ENCODE measurements at regions not wholly inside any gene's neighbourhood (a gene's known extent, or its start where the extent isn't known, plus 50 kb on each side); places are given as distances from the start of the nearest gene placed in this dataset.

DNA sequence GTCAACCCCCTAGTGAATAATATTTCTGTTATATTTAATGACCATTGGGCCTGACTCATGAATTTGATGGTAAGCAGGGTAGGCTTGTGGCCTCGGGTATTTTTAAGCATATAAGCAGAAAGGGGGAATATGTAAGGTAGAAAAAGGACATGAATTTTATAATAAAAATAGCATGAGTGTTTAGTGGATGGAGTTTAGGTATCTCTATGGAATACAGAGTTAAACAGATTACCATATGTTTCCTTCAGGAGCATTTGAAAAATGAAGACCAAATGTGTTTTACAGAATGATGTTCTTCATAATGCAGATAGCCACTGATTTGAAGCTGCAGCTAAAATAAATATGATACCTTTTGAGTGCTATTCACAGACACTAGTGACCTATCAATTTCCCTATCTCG lies 191.7 kb upstream of the TSHZ2 start:
- H3K27ac Mint-ChIP-seq, result no peak overlapping the region
- H3K36me3 Mint-ChIP-seq (ENCODE audit: low read depth), result no peaks in the 10 kb centered on the region
- no peak overlapping the region for H3K4me3 Mint-ChIP-seq
- peaks cover 2% of the 10 kb centered on the region for H3K27me3 Mint-ChIP-seq (ENCODE audit: insufficient read depth)
- no peak for DNase-seq (ENCODE audit: low spot score)
- intact Hi-C loops (cut with micrococcal nuclease), result no loop called here
- H3K4me1 Mint-ChIP-seq (ENCODE audit: low read depth), result no peaks in the 10 kb centered on the region
- H3K9me3 Mint-ChIP-seq, result no peaks in the 10 kb centered on the region

DNA sequence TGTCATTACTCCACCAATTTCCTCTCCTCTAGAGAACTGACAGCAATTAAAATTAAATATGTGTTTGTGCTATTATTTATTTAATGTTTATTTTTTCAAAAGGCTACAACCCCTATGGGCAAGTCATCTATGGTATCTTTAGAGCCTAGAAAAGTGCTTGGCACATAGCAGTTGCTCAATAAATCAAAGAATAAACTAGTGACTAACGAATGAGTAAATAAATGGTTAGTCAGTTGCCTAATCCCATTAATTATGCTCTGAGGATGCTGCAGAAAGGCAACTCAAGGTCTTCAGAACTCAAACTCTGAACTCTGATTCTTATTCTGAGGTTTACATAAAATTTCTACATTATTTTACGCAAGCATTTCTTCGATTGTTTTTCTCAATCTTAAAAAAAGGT lies 193.0 kb upstream of the TSHZ2 start:
- no peaks in the 10 kb centered on the region for H3K36me3 Mint-ChIP-seq (ENCODE audit: low read depth)
- H3K9me3 Mint-ChIP-seq, result no peaks in the 10 kb centered on the region
- no peaks in the 10 kb centered on the region for H3K4me1 Mint-ChIP-seq (ENCODE audit: low read depth)
- intact Hi-C loops (cut with micrococcal nuclease), result loop anchor here (5.0 kb wide), 1 partner anchor 248 kb away; no protein-coding TSS in a partner anchor
- no peak for DNase-seq (ENCODE audit: low spot score)
- no peak overlapping the region for H3K27ac Mint-ChIP-seq
- H3K4me3 Mint-ChIP-seq, result no peak overlapping the region
- peaks cover 2% of the 10 kb centered on the region for H3K27me3 Mint-ChIP-seq (ENCODE audit: insufficient read depth)

DNA sequence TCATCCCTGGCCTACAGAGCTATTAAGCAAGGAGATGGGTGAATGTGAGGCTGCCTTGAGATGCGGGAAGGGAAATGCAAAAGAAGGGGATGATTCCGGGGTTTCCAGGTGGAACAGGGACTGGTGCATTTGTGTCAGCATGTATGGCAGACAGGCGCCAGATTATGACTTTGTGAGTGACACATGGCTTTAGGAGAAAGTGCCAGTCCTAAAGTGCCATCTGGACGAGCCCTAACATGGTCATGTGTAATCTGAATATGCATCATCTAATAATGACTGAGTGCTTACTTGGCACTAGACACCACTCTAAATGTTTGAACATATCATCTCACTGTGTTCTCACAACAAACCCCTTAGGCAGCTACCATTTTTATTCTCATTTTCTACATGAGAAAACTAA lies 195.0 kb upstream of the TSHZ2 start:
- Mint-ChIP-seq H3K4me1 (ENCODE audit: low read depth) (no peaks in the 10 kb centered on the region), H3K36me3 (ENCODE audit: low read depth) (no peaks in the 10 kb centered on the region), H3K4me3 (no peak overlapping the region), H3K27me3 (ENCODE audit: insufficient read depth) (peaks cover 2% of the 10 kb centered on the region), H3K27ac (no peak overlapping the region), H3K9me3 (no peaks in the 10 kb centered on the region)
- DNase-seq (ENCODE audit: low spot score), result no peak
- intact Hi-C loops (cut with micrococcal nuclease), result loop anchor here (5.0 kb wide), 1 partner anchor 250 kb away; no protein-coding TSS in a partner anchor

DNA sequence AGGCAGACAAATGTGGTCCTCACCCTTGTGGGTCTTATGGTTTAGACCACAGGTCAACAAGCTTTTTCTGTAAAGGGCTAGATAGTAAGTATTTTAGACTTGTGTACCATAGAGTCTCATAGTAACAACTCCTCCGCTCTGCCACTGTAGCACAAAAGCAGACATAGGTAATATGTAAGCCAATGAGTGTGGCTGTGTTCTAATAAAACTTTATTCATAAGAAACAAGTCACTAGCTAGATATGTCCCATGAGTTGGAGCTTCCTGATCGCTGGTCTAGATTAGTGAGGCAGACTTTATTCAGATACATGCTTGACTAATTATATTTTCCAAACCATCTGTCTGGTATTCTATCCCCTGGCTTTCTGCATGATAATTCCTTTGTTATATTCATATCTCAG lies 196.4 kb upstream of the TSHZ2 start:
- intact Hi-C loops (cut with micrococcal nuclease), result loop anchor here (5.0 kb wide), 1 partner anchor 252 kb away; no protein-coding TSS in a partner anchor
- Mint-ChIP-seq H3K4me1 (ENCODE audit: low read depth) (no peaks in the 10 kb centered on the region), H3K27me3 (ENCODE audit: insufficient read depth) (peaks cover 2% of the 10 kb centered on the region)

DNA sequence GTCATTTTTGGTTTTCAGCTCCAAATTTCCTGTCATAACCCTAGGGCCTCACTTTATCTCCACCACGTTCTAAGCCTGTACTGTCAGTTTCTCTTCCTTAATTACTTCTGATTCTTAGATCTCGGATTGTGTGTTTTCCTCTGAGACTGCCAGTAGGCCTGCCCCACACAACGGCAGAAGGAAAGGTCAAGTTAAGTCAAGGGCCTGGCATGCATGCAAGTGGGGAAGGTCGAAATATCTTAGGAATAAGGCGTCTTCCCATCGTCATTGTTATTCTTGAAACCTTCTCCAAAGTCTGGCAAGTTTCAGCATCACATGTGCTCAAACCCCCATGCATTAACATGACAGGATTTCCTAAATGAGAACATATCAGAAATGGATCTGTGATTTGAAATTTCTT lies 203.5 kb upstream of the TSHZ2 start:
- Mint-ChIP-seq H3K36me3 (ENCODE audit: low read depth) (no peaks in the 10 kb centered on the region), H3K4me1 (ENCODE audit: low read depth) (no peaks in the 10 kb centered on the region), H3K9me3 (no peaks in the 10 kb centered on the region), H3K27ac (no peak overlapping the region), H3K4me3 (no peak overlapping the region), H3K27me3 (ENCODE audit: insufficient read depth) (peaks cover 2% of the 10 kb centered on the region)
- intact Hi-C loops (cut with micrococcal nuclease), result no loop called here
- DNase-seq (ENCODE audit: low spot score), result no peak

More for the DNA sequence above, 196.4 kb upstream of the TSHZ2 start:
- H3K9me3 Mint-ChIP-seq, result no peaks in the 10 kb centered on the region
- H3K27ac Mint-ChIP-seq, result no peak overlapping the region
- DNase-seq (ENCODE audit: low spot score), result no peak
- H3K4me3 Mint-ChIP-seq, result no peak overlapping the region
- H3K36me3 Mint-ChIP-seq (ENCODE audit: low read depth), result no peaks in the 10 kb centered on the region

DNA sequence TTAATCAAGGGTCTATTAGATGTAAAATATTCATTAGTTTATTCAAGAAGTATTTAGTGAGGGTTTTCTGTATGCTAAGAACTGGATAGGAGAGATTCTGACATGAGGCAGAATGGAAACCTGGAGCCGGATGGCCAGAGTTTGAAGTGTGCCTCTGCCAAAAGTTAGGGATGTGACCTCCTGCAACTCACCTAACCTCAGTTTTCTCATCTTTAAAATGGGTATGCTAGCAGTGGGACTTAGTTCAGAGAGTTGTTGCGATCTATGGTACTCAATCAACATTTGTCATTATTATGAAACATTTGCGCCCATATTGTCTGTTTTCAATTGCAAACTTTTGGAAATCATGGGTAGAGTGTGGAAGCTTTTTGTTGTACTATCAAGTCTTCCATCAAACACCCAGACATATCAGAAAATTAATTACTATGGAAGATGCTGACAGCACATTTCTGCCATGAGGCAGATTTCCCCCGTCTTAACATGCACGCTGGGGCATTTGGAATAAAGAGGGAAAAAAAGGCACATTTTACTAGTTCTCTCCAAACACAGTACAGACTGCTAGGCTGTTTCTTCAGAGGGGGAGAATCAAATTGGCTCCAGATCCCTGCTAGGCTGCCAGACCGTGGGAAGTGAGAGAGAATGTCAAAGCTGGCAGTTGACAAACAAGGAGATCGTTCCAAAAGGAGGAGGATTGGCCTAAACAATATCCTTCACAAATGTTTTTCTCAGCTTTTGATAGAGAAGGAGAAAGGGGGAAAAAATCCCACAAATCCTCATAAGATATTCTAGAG lies 205.3 kb upstream of the TSHZ2 start:
- no peaks in the 10 kb centered on the region for H3K36me3 Mint-ChIP-seq (ENCODE audit: low read depth)
- DNase-seq (ENCODE audit: low spot score), result no peak
- intact Hi-C loops (cut with micrococcal nuclease), result no loop called here
- H3K27me3 Mint-ChIP-seq (ENCODE audit: insufficient read depth), result peaks cover 2% of the 10 kb centered on the region
- no peaks in the 10 kb centered on the region for H3K4me1 Mint-ChIP-seq (ENCODE audit: low read depth)
- H3K4me3 Mint-ChIP-seq, result no peak overlapping the region
- no peaks in the 10 kb centered on the region for H3K9me3 Mint-ChIP-seq
- no peak overlapping the region for H3K27ac Mint-ChIP-seq

DNA sequence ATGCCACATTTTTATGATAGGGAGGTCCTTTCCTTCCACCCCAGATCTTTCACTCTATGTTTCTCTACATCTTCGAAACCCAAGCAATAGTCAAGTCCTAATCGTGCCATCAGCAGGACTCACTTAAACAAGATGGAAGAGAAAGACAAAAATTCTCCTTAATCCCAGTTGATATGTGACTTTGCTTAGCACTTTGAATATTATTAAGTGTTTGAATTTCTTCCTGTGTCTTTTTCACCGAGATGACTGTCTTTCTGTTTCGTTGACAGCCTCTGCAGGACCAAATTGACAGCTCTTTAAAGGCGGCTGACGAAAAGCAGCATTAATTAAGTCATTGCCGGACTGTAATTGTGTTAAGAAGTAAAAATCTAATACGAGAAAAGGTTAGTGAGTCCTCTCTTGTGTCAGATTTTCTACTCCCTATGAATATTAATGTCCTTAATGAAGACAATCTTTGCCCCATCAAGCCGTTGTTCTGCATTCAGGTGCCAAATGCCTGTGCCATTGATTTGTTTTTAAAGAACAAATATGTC lies 208.8 kb upstream of the TSHZ2 start:
- peaks cover 2% of the 10 kb centered on the region for H3K27me3 Mint-ChIP-seq (ENCODE audit: insufficient read depth)
- no peaks in the 10 kb centered on the region for H3K4me1 Mint-ChIP-seq (ENCODE audit: low read depth)
- H3K9me3 Mint-ChIP-seq, result no peaks in the 10 kb centered on the region
- H3K27ac Mint-ChIP-seq, result no peak overlapping the region
- H3K4me3 Mint-ChIP-seq, result no peak overlapping the region
- DNase-seq (ENCODE audit: low spot score), result no peak
- intact Hi-C loops (cut with micrococcal nuclease), result no loop called here
- H3K36me3 Mint-ChIP-seq (ENCODE audit: low read depth), result no peaks in the 10 kb centered on the region

DNA sequence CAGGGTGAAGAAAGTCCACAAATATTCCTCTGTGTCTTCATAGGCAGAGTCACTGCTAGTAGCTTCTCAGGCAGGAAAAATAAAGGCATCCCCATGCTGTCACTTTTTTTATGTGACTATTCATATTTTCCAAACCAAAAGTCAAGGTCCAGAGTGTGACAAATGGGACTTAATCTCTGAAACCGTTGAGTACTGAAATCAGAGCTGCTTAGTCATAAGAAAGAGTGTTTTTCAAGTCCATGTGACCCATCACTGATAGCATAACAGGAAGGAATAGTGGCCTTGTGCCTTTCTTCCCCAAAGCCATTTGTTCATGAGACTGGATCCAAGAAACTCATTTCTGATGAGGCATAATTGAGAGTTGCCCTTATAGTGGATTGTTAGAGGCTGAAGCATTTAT lies 210.3 kb upstream of the TSHZ2 start:
- DNase-seq (ENCODE audit: low spot score), result no peak
- Mint-ChIP-seq H3K4me1 (ENCODE audit: low read depth) (no peaks in the 10 kb centered on the region), H3K36me3 (ENCODE audit: low read depth) (no peaks in the 10 kb centered on the region), H3K4me3 (no peak overlapping the region), H3K27ac (no peak overlapping the region), H3K27me3 (ENCODE audit: insufficient read depth) (no peaks in the 10 kb centered on the region), H3K9me3 (peaks cover 3% of the 10 kb centered on the region)
- intact Hi-C loops (cut with micrococcal nuclease), result no loop called here

DNA sequence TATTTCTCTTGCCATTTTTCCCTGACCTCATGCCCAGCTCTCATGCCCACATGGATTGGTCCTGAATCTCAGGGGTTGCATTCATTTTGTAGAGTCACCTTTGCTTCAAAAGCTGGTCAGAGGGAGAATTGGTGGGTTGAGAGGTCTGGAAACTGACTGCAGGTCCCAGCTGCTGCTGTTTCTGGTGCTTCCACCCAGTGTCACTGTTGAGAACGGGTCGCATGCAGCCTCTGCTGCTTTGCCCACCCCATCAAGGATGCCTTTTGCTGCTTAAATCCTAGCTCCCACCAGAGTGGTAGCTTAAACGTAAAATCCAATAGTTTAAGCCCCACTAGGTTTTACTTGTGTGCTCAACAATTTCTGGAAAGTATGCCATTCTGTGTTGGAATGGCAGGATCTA lies 211.4 kb upstream of the TSHZ2 start:
- intact Hi-C loops (cut with micrococcal nuclease), result no loop called here
- no peak overlapping the region for H3K27ac Mint-ChIP-seq
- no peak for DNase-seq (ENCODE audit: low spot score)
- H3K36me3 Mint-ChIP-seq (ENCODE audit: low read depth), result no peaks in the 10 kb centered on the region
- H3K27me3 Mint-ChIP-seq (ENCODE audit: insufficient read depth), result no peaks in the 10 kb centered on the region
- no peaks in the 10 kb centered on the region for H3K4me1 Mint-ChIP-seq (ENCODE audit: low read depth)
- peaks cover 4% of the 10 kb centered on the region for H3K9me3 Mint-ChIP-seq
- no peak overlapping the region for H3K4me3 Mint-ChIP-seq

DNA sequence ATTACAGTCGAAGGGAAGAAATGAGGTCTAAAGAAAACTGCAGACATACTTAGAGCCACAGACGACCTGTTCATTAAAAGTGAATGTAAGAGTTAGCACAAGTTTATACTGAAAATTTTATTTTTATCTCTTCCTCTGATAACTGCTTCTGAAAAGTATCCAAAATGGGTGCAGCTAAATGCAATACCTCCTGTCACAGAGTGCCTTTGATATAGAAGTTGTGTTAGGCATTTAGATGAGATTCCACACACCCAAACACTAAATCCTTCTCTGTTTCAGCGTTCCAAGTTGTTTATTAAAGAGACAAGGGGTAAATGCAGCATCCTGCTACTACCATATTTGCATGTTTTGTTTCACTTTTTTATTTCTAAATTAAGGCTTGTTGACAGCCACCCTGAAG lies 214.7 kb upstream of the TSHZ2 start:
- Mint-ChIP-seq H3K9me3 (peaks cover 4% of the 10 kb centered on the region), H3K36me3 (ENCODE audit: low read depth) (no peaks in the 10 kb centered on the region)
- intact Hi-C loops (cut with micrococcal nuclease), result no loop called here

DNA sequence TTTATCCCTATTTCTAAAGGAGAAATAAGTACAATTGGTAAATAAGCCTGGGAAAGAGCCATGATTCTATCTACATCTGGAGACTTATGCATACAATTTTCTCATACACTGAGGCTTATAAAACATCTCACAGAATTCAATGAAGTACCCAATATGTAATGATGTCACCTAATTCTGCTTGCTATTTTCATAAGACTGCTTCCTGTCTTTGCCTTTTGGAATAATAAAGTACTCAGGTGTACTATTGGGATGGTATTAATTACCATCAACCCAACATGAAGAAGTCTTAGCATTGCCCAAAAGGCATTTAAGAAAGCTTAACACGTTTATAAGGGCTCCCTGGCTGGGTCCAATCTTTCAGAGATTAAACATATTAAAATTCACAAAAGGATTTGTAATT lies 216.4 kb upstream of the TSHZ2 start:
- intact Hi-C loops (cut with micrococcal nuclease), result no loop called here
- no peak overlapping the region for H3K27ac Mint-ChIP-seq
- peaks cover 4% of the 10 kb centered on the region for H3K27me3 Mint-ChIP-seq (ENCODE audit: insufficient read depth)

More for the DNA sequence above, 214.7 kb upstream of the TSHZ2 start:
- Mint-ChIP-seq H3K27ac (no peak overlapping the region), H3K27me3 (ENCODE audit: insufficient read depth) (no peaks in the 10 kb centered on the region), H3K4me3 (no peak overlapping the region), H3K4me1 (ENCODE audit: low read depth) (no peaks in the 10 kb centered on the region)
- DNase-seq (ENCODE audit: low spot score), result no peak

DNA sequence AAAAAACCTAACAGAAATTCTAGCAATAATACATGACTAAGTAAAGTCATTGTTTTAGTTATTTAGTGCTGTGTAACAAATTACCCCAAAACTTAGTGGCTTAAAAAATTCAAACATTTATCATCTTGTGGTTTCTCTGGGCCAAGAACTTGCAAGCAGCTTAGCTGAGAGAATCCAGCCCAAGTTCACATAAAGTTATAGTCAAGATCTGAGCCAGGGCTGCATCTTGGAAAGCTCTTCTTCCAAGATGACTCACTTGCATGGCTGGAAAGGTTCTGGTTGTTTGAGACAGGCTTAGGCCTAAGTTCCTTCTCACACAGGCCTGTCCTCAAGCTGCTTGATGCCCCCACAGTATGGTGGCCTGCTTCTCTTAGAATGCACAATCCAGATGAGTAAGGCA lies 217.8 kb upstream of the TSHZ2 start:
- peaks cover 4% of the 10 kb centered on the region for H3K27me3 Mint-ChIP-seq (ENCODE audit: insufficient read depth)
- DNase-seq (ENCODE audit: low spot score), result no peak

More for the DNA sequence above, 216.4 kb upstream of the TSHZ2 start:
- DNase-seq (ENCODE audit: low spot score), result no peak
- Mint-ChIP-seq H3K9me3 (peaks cover 4% of the 10 kb centered on the region), H3K36me3 (ENCODE audit: low read depth) (no peaks in the 10 kb centered on the region), H3K4me3 (no peak overlapping the region), H3K4me1 (ENCODE audit: low read depth) (no peaks in the 10 kb centered on the region)

DNA sequence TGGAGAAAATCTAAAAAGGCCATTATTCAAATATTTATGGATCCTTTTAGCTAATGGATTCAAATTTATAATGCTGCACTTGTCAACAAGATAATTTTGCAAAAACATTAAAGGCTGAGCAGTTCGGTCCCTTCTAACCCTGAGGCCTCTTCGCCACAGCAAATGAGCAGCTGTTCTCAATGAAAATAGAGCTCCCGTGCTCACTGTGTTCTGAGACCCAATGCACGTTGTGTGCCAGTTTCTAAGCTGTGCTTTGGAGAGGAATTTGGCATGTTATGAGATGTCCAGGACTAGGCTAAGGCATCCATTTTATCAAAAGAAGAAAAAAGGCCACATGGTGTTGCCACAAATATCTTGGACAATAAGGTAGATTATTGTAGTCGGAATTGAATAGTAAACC lies 220.1 kb upstream of the TSHZ2 start:
- DNase-seq (ENCODE audit: low spot score), result no peak
- peaks cover 2% of the 10 kb centered on the region for H3K9me3 Mint-ChIP-seq
- no peak overlapping the region for H3K4me3 Mint-ChIP-seq
- no peak overlapping the region for H3K27ac Mint-ChIP-seq
- H3K4me1 Mint-ChIP-seq (ENCODE audit: low read depth), result no peaks in the 10 kb centered on the region
- no peaks in the 10 kb centered on the region for H3K36me3 Mint-ChIP-seq (ENCODE audit: low read depth)
- intact Hi-C loops (cut with micrococcal nuclease), result no loop called here
- peaks cover 6% of the 10 kb centered on the region for H3K27me3 Mint-ChIP-seq (ENCODE audit: insufficient read depth)

More for the DNA sequence above, 217.8 kb upstream of the TSHZ2 start:
- no peaks in the 10 kb centered on the region for H3K4me1 Mint-ChIP-seq (ENCODE audit: low read depth)
- H3K36me3 Mint-ChIP-seq (ENCODE audit: low read depth), result no peaks in the 10 kb centered on the region
- H3K4me3 Mint-ChIP-seq, result no peak overlapping the region
- no peak overlapping the region for H3K27ac Mint-ChIP-seq
- H3K9me3 Mint-ChIP-seq, result peaks cover 4% of the 10 kb centered on the region
- intact Hi-C loops (cut with micrococcal nuclease), result no loop called here

Measured in activated T-helper 1 cell treated with anti-CD3 and anti-CD28 coated beads, Interleukin-12 subunit alpha, Interleukin-12 subunit beta, Interleukin-2, Interleukin-4 antibody, amounts not matched to agents 30 ng/mL and 10 ng/mL and 1 ng/mL, durations not matched to agents 14 hours and 24 hours and 36 hours (primary cell).